Epidermal melanocyte (primary cell): ENCODE measurements at regions not wholly inside any gene's neighbourhood (a gene's known extent, or its start where the extent isn't known, plus 50 kb on each side); places are given as distances from the start of the nearest gene placed in this dataset.

Source experiments
- DNase-seq: peaks from one replicate; pipeline ENCODE4 v3.0.0; 2011; ENCODE audit warnings: low spot score; ENCODE audit not compliant: insufficient read length

GRCh38 chr1:220363196-220363837, 91.1 kb upstream of the RAB3GAP2 start:
- no peak for DNase-seq

- DNase-seq = no peak
Observed at GRCh38 chr1:220356981-220357850, 85.0 kb upstream of the RAB3GAP2 start.

DNA sequence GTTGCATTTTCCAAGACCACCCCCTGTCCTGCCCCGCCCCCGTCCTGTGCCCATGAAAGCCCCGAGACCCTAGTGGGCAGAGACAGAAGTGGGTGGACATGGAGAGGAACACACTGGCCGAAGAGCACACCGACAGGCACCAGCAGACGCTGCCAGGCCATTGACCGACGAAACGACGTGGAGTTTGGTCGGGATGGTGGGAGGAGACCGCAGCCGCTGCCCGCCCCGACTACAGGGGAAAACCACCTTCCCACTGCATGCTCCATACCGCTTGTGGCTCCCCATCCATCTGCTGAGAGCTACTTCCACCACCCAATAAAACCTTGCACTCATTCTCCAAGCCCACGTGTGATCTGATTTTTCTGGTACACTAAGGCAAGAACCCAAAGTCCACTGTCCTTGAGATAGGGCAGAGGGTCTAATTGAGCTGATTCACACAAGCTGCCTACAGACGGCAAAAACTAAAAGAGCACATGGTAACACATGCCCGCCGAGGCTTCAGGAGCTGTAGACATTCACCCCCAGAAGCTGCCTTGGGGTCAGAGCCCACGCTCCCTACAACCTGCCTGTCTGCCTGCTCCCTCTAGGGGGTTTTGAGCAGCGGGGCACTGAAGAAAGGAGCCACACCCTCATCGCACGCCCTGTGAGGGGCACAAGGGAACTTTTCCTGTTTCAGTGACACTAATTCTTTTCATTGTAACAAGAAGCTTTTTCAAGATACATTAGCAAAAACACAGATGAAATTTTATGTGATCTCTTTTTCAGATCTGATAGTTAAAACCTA, 81.2 kb upstream of the RAB3GAP2 start:
- DNase-seq = no peak

DNA sequence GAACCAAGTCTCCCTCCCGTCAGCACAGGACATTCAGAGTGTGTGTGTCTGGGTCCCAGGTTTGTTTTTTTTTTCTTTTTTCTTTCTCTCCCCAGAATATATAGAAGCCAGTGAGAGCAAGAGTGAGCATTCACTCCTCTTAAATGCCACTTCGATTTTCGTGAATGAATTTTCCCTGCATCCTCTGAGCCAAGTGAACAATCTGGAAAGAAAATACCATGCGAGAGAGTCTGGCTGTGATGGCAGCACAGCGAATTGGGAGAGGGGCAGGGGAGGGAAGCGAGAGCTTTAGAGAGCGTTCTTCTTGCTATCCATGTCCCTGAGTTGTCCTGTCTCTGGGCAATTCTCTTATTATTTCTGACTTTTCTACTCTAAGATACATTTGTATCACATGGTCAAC, 76.0 kb upstream of the RAB3GAP2 start:
- DNase-seq = no peak

- DNase-seq = no peak
Observed at GRCh38 chr1:220347654-220348175, 75.5 kb upstream of the RAB3GAP2 start.

GRCh38 chr1:220344745-220345144, 72.5 kb upstream of the RAB3GAP2 start:
- no peak for DNase-seq

- DNase-seq = peak; percentile 19
Observed at GRCh38 chr1:220342853-220343252, 70.6 kb upstream of the RAB3GAP2 start.

DNA sequence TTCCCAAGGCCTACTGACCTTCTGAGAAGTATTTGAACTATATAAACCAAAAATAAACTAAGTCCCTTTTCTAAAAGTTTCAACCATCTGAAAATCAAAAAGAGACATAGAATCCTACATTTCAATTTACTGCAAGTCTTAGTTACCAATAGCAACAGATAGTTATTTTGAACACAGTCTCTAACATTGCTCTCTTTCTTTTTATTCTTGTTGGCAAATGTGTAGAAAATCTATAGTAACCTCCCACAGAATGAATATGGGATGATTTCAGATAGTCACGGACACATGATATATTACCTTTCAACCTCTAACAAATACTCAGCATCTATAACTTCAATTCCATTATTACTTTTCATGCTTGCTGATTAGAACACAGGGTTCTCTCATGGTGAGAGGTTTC, 68.9 kb upstream of the RAB3GAP2 start:
- no peak for DNase-seq

DNA sequence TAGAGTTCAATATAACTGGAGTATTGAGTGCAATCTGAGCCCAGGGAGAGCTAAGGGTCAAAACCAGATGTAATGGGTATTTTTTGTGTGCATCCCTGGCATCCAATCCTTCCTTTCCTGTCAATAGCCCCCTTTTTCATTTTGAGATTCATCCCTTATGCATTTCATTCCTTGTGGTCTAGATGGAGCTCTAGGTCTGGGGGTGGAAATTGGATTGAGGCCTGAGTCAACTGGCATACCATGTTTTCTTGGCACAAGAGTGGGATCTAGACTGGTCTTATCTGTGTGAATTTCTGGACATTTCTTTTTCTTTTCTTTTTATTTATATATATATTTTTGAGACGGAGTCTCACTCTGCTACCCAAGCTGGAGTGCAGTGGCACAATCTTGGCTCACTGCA, 67.3 kb upstream of the RAB3GAP2 start:
- no peak for DNase-seq

GRCh38 chr1:220338759-220339158, 66.5 kb upstream of the RAB3GAP2 start:
- no peak for DNase-seq

DNA sequence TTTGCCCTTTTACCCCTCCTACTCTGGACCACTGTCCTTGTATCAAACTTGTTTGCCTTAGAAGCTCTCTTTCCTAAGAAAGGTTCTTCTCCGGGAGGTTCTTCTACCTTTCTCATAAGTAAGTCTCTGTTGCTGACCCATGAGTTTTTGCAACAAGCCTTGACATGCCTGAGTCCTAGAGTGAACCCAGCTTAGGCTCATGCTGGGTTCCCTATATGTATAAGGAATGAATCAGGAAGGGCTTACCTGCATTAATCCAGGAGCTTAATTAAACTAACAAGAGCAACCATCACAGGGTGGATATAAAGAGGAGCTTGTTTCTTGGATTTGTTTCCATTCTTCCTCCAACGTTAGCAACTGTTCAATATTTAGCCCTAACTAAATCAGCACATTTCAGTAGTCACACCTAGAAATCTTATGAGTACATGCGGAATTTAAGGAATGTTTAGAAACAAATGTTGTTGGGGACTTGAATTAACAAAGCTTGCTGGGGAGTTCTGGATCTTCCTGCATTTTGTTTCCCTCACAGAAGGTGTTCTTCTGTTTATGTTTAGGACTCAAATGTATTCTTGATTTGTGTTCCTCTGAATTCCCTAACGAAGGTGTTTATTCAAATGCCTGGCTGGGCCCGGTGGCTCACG, 64.3 kb upstream of the RAB3GAP2 start:
- no peak for DNase-seq

- DNase-seq = no peak
Observed at GRCh38 chr1:220335668-220336067, 63.4 kb upstream of the RAB3GAP2 start.

- DNase-seq = no peak
Observed at GRCh38 chr1:220331318-220331717, 59.1 kb upstream of the RAB3GAP2 start.

GRCh38 chr1:220330265-220330664, 58.0 kb upstream of the RAB3GAP2 start:
- DNase-seq = no peak

- DNase-seq = no peak
Observed at GRCh38 chr1:220327106-220327505, 54.9 kb upstream of the RAB3GAP2 start.

GRCh38 chr1:220326578-220326977, 54.3 kb upstream of the RAB3GAP2 start:
- DNase-seq = no peak

DNA sequence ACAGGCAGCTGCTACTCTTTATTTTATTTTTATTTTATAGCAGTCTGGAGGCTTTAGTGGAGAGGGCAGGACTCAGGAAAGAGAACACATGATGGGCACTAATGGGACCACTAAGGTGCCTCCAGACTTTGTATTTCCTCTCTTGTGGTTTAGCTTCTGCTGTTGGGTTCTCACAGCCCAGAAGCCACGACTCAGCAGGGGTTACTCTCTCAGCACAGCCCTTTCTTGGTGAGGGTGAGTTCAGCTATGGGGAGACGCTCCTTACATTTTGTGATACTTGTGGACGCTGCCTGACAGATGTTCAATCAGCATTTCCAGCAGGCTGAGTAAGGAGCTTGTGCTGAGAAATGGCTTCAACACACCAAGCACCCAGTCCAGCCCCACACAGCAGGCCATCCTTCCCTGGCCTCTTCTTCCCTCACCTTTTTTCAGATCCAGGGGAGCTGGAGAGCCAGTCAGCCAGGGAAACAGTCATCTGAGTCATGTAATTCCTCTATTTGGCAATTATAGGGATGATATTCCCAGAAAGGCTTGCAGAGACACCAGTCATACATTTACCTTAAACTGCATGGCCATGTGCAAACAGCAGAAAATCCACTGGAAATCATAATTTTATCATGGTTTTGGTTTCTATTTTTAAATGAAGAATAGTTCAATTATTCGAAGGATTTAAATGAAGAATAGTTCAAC, 53.2 kb upstream of the RAB3GAP2 start:
- DNase-seq = no peak

DNA sequence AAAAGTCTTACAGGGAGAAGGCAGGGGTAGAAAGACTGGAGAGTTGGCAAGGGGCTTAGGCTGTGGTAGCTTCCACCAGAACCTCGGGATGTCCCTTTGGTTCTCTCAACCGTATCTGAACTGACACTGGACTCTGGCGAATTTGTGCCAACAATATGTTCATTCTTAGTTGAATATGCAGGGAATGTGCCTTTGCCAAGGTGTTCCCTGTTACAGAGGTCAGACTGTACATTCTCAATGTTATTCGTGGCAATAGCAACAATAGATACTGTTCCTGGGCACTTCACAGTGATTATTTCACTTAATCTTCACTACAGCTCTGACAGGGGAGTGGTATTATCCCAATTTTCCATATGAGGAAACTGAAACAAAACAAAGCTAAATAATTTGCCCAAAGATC, 51.5 kb upstream of the RAB3GAP2 start:
- no peak for DNase-seq

DNA sequence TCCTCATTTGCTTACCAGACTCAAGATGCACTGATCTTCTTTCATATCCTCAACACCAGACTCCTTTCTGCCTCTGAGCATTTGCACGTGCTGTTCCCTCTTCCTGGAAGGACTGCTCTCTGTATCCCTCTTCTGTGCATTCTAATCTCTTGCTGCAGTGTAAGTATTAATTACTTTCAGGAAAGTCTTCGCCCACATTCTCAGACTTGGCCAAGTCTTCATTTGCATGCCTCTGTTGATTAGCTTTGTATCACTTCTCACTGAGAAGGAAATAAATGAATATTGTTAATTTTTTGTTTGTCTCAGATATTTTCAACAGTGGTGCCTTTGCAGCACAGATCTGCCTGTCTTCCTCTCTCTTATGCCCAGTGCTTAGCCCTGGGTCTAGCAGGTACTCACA, 50.3 kb upstream of the RAB3GAP2 start:
- no peak for DNase-seq
